ENCODE measurements at regions not wholly inside any gene's neighbourhood (a gene's known extent, or its start where the extent isn't known, plus 50 kb on each side); places are given as distances from the start of the nearest gene placed in this dataset.

GRCh38 chr4:87746001-87746400, 53.4 kb upstream of the IBSP start:
- TF ChIP-seq CTCF (IDR thresholded peaks at IDR 0.05) (no peak), POLR2A (IDR thresholded peaks at IDR 0.05) (no peak), EP300 (IDR thresholded peaks at IDR 0.05) (no peak)
